ENCODE measurements at regions not wholly inside any gene's neighbourhood (a gene's known extent, or its start where the extent isn't known, plus 50 kb on each side); places are given as distances from the start of the nearest gene placed in this dataset.

DNA sequence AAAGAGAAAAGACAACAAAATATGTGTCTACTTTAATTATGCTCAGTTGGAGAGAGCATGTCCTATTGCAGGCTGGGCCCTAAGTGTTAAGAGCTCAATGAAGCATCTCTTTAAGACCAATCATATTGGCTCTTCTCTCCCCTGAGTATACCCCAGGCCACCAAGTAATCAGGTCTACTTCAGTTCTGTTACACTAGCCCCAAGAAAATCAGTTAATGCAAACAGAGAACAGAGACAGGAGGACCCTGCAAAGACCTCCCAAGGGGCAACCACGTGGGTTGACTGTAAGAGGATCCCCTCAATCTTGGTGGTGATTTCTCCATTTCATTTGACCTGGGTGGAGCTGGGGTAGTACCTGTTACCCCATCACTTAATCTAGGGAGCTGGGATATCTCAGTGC lies 451.0 kb upstream of the ZNF507 start (continued):
- TF ChIP-seq, protein P1, sequence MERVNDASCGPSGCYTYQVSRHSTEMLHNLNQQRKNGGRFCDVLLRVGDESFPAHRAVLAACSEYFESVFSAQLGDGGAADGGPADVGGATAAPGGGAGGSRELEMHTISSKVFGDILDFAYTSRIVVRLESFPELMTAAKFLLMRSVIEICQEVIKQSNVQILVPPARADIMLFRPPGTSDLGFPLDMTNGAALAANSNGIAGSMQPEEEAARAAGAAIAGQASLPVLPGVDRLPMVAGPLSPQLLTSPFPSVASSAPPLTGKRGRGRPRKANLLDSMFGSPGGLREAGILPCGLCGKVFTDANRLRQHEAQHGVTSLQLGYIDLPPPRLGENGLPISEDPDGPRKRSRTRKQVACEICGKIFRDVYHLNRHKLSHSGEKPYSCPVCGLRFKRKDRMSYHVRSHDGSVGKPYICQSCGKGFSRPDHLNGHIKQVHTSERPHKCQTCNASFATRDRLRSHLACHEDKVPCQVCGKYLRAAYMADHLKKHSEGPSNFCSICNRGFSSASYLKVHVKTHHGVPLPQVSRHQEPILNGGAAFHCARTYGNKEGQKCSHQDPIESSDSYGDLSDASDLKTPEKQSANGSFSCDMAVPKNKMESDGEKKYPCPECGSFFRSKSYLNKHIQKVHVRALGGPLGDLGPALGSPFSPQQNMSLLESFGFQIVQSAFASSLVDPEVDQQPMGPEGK (CRISPR knock-in tag; IDR thresholded peaks at IDR 0.05; ENCODE audit: borderline replicate concordance): no peak
- no peak for TF ChIP-seq CSDC2 (CRISPR knock-in tag; IDR thresholded peaks at IDR 0.05)
- TF ChIP-seq OSR1 (CRISPR knock-in tag; IDR thresholded peaks at IDR 0.05): no peak
- no peak for TF ChIP-seq ESRRG (CRISPR knock-in tag; IDR thresholded peaks at IDR 0.05)
- TF ChIP-seq, protein P2, sequence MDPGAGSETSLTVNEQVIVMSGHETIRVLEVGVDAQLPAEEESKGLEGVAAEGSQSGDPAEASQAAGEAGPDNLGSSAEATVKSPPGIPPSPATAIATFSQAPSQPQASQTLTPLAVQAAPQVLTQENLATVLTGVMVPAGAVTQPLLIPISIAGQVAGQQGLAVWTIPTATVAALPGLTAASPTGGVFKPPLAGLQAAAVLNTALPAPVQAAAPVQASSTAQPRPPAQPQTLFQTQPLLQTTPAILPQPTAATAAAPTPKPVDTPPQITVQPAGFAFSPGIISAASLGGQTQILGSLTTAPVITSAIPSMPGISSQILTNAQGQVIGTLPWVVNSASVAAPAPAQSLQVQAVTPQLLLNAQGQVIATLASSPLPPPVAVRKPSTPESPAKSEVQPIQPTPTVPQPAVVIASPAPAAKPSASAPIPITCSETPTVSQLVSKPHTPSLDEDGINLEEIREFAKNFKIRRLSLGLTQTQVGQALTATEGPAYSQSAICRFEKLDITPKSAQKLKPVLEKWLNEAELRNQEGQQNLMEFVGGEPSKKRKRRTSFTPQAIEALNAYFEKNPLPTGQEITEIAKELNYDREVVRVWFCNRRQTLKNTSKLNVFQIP (CRISPR knock-in tag; IDR thresholded peaks at IDR 0.05; ENCODE audit: borderline replicate concordance, low read depth): no peak
- TF ChIP-seq ZFP3 (CRISPR knock-in tag; IDR thresholded peaks at IDR 0.05): no peak

DNA sequence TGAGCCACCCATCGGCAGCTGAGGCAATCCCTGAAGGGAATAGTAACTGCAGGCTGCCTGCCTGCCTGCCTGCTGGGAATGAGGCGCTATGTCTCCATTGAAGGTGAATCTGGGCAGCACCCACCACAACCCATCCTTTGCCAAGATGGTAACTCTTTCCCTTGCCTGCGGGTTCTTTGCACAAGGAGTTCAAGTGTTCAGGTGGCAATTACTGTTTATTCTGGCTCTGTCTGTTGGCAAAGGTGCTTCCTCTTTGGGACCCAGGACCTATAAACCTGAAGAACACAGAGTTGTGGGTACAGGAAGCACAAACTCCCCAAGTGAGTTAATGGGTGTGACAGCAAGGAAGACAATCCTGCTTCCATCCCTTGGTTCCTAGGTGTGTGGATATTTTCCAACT lies 448.1 kb upstream of the ZNF507 start:
- no peak for ATAC-seq
- TF ChIP-seq ISL1 (CRISPR knock-in tag; IDR thresholded peaks at IDR 0.05): no peak
- no peak for TF ChIP-seq PPARA (CRISPR knock-in tag; IDR thresholded peaks at IDR 0.05; ENCODE audit: borderline replicate concordance)
- no peak for TF ChIP-seq ZNF8 (CRISPR knock-in tag; IDR thresholded peaks at IDR 0.05)

DNA sequence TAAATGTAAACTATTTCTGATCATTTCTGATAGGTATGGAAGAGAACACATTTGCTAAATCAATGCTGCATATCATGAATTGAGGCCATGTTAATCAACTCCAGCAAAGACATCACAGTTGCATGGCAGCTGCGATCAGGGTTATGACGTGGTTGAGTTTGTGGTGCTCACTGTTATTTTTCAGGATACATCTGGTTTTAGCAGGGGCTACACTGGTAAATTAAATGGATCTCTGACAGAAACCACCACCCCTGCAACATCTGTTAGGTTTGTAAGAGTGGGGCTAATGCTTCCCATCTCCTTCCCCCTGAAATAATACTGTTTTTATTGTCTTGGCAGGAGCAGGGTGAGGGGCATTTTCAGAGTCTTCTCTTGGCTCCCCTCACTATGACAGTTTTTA lies 444.4 kb upstream of the ZNF507 start:
- no peak for ATAC-seq
- TF ChIP-seq GLIS3 (CRISPR knock-in tag; IDR thresholded peaks at IDR 0.05) (no peak), TOX (CRISPR knock-in tag; IDR thresholded peaks at IDR 0.05; ENCODE audit: borderline replicate concordance) (no peak), ZNF565 (CRISPR knock-in tag; conservative IDR thresholded peaks at IDR 0.05; ENCODE audit: low read depth) (no peak), ZC3H10 (CRISPR knock-in tag; IDR thresholded peaks at IDR 0.05) (no peak), SNAI2 (CRISPR knock-in tag; IDR thresholded peaks at IDR 0.05) (no peak), TCF4 (CRISPR knock-in tag; IDR thresholded peaks at IDR 0.05; ENCODE audit: borderline replicate concordance) (no peak), CSDC2 (CRISPR knock-in tag; IDR thresholded peaks at IDR 0.05) (no peak), RARB (CRISPR knock-in tag; IDR thresholded peaks at IDR 0.05) (no peak), ISL1 (CRISPR knock-in tag; IDR thresholded peaks at IDR 0.05) (no peak), BACH2 (CRISPR knock-in tag; IDR thresholded peaks at IDR 0.05; ENCODE audit: borderline replicate concordance) (no peak), PPARA (CRISPR knock-in tag; IDR thresholded peaks at IDR 0.05; ENCODE audit: borderline replicate concordance) (no peak), ARNTL (CRISPR knock-in tag; IDR thresholded peaks at IDR 0.05; ENCODE audit: borderline replicate concordance, low read depth) (no peak), ESRRG (CRISPR knock-in tag; IDR thresholded peaks at IDR 0.05) (no peak)
- TF ChIP-seq, protein P3, sequence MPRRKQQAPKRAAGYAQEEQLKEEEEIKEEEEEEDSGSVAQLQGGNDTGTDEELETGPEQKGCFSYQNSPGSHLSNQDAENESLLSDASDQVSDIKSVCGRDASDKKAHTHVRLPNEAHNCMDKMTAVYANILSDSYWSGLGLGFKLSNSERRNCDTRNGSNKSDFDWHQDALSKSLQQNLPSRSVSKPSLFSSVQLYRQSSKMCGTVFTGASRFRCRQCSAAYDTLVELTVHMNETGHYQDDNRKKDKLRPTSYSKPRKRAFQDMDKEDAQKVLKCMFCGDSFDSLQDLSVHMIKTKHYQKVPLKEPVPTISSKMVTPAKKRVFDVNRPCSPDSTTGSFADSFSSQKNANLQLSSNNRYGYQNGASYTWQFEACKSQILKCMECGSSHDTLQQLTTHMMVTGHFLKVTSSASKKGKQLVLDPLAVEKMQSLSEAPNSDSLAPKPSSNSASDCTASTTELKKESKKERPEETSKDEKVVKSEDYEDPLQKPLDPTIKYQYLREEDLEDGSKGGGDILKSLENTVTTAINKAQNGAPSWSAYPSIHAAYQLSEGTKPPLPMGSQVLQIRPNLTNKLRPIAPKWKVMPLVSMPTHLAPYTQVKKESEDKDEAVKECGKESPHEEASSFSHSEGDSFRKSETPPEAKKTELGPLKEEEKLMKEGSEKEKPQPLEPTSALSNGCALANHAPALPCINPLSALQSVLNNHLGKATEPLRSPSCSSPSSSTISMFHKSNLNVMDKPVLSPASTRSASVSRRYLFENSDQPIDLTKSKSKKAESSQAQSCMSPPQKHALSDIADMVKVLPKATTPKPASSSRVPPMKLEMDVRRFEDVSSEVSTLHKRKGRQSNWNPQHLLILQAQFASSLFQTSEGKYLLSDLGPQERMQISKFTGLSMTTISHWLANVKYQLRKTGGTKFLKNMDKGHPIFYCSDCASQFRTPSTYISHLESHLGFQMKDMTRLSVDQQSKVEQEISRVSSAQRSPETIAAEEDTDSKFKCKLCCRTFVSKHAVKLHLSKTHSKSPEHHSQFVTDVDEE (CRISPR knock-in tag; IDR thresholded peaks at IDR 0.05): no peak
- TF ChIP-seq, protein P4, sequence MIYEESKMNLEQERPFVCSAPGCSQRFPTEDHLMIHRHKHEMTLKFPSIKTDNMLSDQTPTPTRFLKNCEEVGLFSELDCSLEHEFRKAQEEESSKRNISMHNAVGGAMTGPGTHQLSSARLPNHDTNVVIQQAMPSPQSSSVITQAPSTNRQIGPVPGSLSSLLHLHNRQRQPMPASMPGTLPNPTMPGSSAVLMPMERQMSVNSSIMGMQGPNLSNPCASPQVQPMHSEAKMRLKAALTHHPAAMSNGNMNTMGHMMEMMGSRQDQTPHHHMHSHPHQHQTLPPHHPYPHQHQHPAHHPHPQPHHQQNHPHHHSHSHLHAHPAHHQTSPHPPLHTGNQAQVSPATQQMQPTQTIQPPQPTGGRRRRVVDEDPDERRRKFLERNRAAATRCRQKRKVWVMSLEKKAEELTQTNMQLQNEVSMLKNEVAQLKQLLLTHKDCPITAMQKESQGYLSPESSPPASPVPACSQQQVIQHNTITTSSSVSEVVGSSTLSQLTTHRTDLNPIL (CRISPR knock-in tag; IDR thresholded peaks at IDR 0.05; ENCODE audit: low read depth): no peak

DNA sequence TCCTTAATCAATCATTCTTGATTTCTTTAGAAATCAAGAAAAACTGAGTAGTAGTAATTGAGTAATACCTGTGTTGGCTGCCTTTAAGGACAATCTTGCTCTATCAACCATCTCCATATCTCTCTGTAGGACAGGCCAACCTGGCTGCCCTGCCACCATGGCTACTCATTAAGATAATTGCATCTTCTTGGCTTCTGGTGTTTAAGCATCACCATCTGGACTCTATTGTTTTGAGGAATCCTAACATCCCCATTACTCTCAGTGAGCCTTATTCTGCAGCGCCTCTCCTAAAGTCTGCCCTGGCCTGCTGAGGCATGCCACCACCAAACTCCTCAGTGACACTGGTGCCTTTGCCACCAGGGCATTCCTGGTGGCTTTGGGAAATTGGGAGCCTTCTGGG lies 442.6 kb upstream of the ZNF507 start:
- TF ChIP-seq ZNF565 (CRISPR knock-in tag; conservative IDR thresholded peaks at IDR 0.05; ENCODE audit: low read depth): no peak
- no peak for TF ChIP-seq ISL1 (CRISPR knock-in tag; IDR thresholded peaks at IDR 0.05)
- TF ChIP-seq TCF4 (CRISPR knock-in tag; IDR thresholded peaks at IDR 0.05; ENCODE audit: borderline replicate concordance): no peak
- no peak for TF ChIP-seq GLIS3 (CRISPR knock-in tag; IDR thresholded peaks at IDR 0.05)
- TF ChIP-seq, protein P1 (CRISPR knock-in tag; IDR thresholded peaks at IDR 0.05; ENCODE audit: borderline replicate concordance): no peak
- TF ChIP-seq ZFP3 (CRISPR knock-in tag; IDR thresholded peaks at IDR 0.05): no peak
- TF ChIP-seq TOX (CRISPR knock-in tag; IDR thresholded peaks at IDR 0.05; ENCODE audit: borderline replicate concordance): no peak
- TF ChIP-seq SNAI2 (CRISPR knock-in tag; IDR thresholded peaks at IDR 0.05): no peak
- TF ChIP-seq OSR1 (CRISPR knock-in tag; IDR thresholded peaks at IDR 0.05): no peak
- TF ChIP-seq ESRRG (CRISPR knock-in tag; IDR thresholded peaks at IDR 0.05): no peak
- TF ChIP-seq ZNF8 (CRISPR knock-in tag; IDR thresholded peaks at IDR 0.05): no peak
- no peak for TF ChIP-seq ZFP30 (CRISPR knock-in tag; IDR thresholded peaks at IDR 0.05)
- TF ChIP-seq ZNF70 (CRISPR knock-in tag; IDR thresholded peaks at IDR 0.05): no peak
- no peak for TF ChIP-seq RARB (CRISPR knock-in tag; IDR thresholded peaks at IDR 0.05)
- ATAC-seq: no peak
